ENCODE measurements at regions not wholly inside any gene's neighbourhood (a gene's known extent, or its start where the extent isn't known, plus 50 kb on each side); places are given as distances from the start of the nearest gene placed in this dataset.

- no peak for TF ChIP-seq CTCF (conservative IDR thresholded peaks at IDR 0.05 in 1 of 2, IDR thresholded peaks at IDR 0.05 in 1 of 2; ENCODE audit: low read depth in 1 of 2, low read length in 2 of 2)
- TF ChIP-seq EZH2 (IDR thresholded peaks at IDR 0.05; ENCODE audit: low read length, missing control alignments) = no peak
Observed at GRCh38 chr9:135347461-135347860, 132.1 kb upstream of the PPP1R26 start.
